ENCODE measurements at regions not wholly inside any gene's neighbourhood (a gene's known extent, or its start where the extent isn't known, plus 50 kb on each side); places are given as distances from the start of the nearest gene placed in this dataset.
A peak's percentile ranks its signal among the peaks of the same experiment; 100 is the strongest.

DNA sequence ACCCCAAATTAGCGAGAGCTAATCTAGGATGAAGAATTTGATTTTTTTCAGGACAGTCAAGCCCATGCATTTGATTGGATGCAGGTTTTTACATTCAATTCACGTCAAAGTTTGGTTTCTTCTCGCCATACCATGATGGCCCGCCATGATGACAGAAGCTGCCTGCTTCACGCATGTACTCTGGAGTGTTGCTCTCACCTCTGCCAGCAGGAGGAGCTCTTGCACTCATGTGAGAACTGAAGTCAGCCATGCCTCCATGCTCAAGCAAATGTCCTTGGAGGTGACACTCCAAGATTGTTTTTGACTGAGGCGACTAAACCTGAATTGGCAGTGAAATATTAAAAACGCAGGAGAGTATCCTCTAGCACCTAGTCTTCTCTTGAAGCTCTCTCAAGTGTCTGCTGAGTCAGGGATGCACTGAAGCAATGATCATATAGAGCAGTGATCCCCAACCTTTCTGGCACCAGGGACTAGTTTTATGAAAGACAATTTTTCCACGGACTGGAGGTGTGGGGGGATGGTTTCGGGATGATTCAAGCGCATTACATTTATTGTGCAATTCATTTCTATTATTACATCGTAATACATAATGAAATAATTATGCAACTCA is 120.9 kb downstream of the SAMMSON start:
- DNase-seq (ENCODE audit: low spot score in 2 of 2), result peak in 1 of 2 donors; percentile 16

GRCh38 chr3:70127192-70127591 is 127.7 kb downstream of the SAMMSON start:
- no peak for DNase-seq (ENCODE audit: low spot score in 2 of 2)
- Mint-ChIP-seq H3K9me3 (peaks cover 2% of the 10 kb centered on the region), H3K36me3 (ENCODE audit: insufficient read depth) (no peaks in the 10 kb centered on the region), H3K27ac (ENCODE audit: low read depth) (no peak overlapping the region), H3K4me1 (no peaks in the 10 kb centered on the region), H3K27me3 (no peaks in the 10 kb centered on the region), H3K4me3 (no peak overlapping the region)
- no peak for ATAC-seq (replicated peaks; ENCODE audit: extremely low read depth, poor library complexity, severe bottlenecking)

More for the DNA sequence above, 120.9 kb downstream of the SAMMSON start:
- Mint-ChIP-seq H3K27me3 (no peaks in the 10 kb centered on the region), H3K4me1 (no peaks in the 10 kb centered on the region), H3K4me3 (no peak overlapping the region), H3K9me3 (no peaks in the 10 kb centered on the region), H3K36me3 (ENCODE audit: insufficient read depth) (peaks cover 3% of the 10 kb centered on the region), H3K27ac (ENCODE audit: low read depth) (no peak overlapping the region)
- no peak for ATAC-seq (replicated peaks; ENCODE audit: extremely low read depth, poor library complexity, severe bottlenecking)

GRCh38 chr3:70137366-70137765 is 137.8 kb downstream of the SAMMSON start:
- H3K27me3 Mint-ChIP-seq, result no peaks in the 10 kb centered on the region
- DNase-seq (ENCODE audit: low spot score in 2 of 2), result no peak

GRCh38 chr3:70138606-70139005 is 139.1 kb downstream of the SAMMSON start:
- no peaks in the 10 kb centered on the region for H3K9me3 Mint-ChIP-seq
- DNase-seq (ENCODE audit: low spot score in 2 of 2) (no peak), ATAC-seq (replicated peaks; ENCODE audit: extremely low read depth, poor library complexity, severe bottlenecking) (no peak)
- H3K27ac Mint-ChIP-seq (ENCODE audit: low read depth), result no peak overlapping the region
- no peaks in the 10 kb centered on the region for H3K4me1 Mint-ChIP-seq
- H3K36me3 Mint-ChIP-seq (ENCODE audit: insufficient read depth), result no peaks in the 10 kb centered on the region
- no peak overlapping the region for H3K4me3 Mint-ChIP-seq
- H3K27me3 Mint-ChIP-seq, result no peaks in the 10 kb centered on the region

More at GRCh38 chr3:70137366-70137765, 137.8 kb downstream of the SAMMSON start:
- no peaks in the 10 kb centered on the region for H3K4me1 Mint-ChIP-seq
- H3K4me3 Mint-ChIP-seq, result no peak overlapping the region
- H3K9me3 Mint-ChIP-seq, result peaks cover 2% of the 10 kb centered on the region
- H3K27ac Mint-ChIP-seq (ENCODE audit: low read depth), result no peak overlapping the region
- ATAC-seq (replicated peaks; ENCODE audit: extremely low read depth, poor library complexity, severe bottlenecking), result no peak
- H3K36me3 Mint-ChIP-seq (ENCODE audit: insufficient read depth), result no peaks in the 10 kb centered on the region

Measured in central memory CD8-positive, alpha-beta T cell (primary cell).